ENCODE measurements at regions not wholly inside any gene's neighbourhood (a gene's known extent, or its start where the extent isn't known, plus 50 kb on each side); places are given as distances from the start of the nearest gene placed in this dataset.

GRCh38 chr12:111245701-111246476 lies 123.0 kb downstream of the PHETA1 start:
- TF ChIP-seq CTCF (IDR thresholded peaks at IDR 0.05) (no peak), POLR2AphosphoS5 (IDR thresholded peaks at IDR 0.05) (no peak)

Measured in sigmoid colon (tissue), 4 donors.